ENCODE measurements at regions not wholly inside any gene's neighbourhood (a gene's known extent, or its start where the extent isn't known, plus 50 kb on each side); places are given as distances from the start of the nearest gene placed in this dataset.

GRCh38 chr16:79867425-79867997 lies 267.0 kb upstream of the MAF start:
- DNase-seq (ENCODE audit: low read depth, low spot score) = no peak

GRCh38 chr16:79865918-79866317 lies 265.4 kb upstream of the MAF start:
- DNase-seq (ENCODE audit: low read depth, low spot score) = no peak

- no peak for DNase-seq (ENCODE audit: low read depth, low spot score)
Observed at GRCh38 chr16:79864781-79865391, 264.3 kb upstream of the MAF start.

- no peak for DNase-seq (ENCODE audit: low read depth, low spot score)
Observed at GRCh38 chr16:79864032-79864780, 263.7 kb upstream of the MAF start.

GRCh38 chr16:79863128-79864031 lies 262.8 kb upstream of the MAF start:
- no peak for DNase-seq (ENCODE audit: low read depth, low spot score)

- no peak for DNase-seq (ENCODE audit: low read depth, low spot score)
Observed at GRCh38 chr16:79862601-79863000, 262.1 kb upstream of the MAF start.

GRCh38 chr16:79856581-79856980 lies 256.0 kb upstream of the MAF start:
- DNase-seq (ENCODE audit: low read depth, low spot score) = no peak

GRCh38 chr16:79850348-79850747 lies 249.8 kb upstream of the MAF start:
- DNase-seq (ENCODE audit: low read depth, low spot score) = no peak

- DNase-seq (ENCODE audit: low read depth, low spot score) = no peak
Observed at GRCh38 chr16:79849119-79849518, 248.6 kb upstream of the MAF start.

GRCh38 chr16:79848719-79849118 lies 248.2 kb upstream of the MAF start:
- DNase-seq (ENCODE audit: low read depth, low spot score) = no peak

GRCh38 chr16:79847569-79847968 lies 247.0 kb upstream of the MAF start:
- DNase-seq (ENCODE audit: low read depth, low spot score) = no peak

GRCh38 chr16:79847101-79847500 lies 246.6 kb upstream of the MAF start:
- no peak for DNase-seq (ENCODE audit: low read depth, low spot score)

- DNase-seq (ENCODE audit: low read depth, low spot score) = no peak
Observed at GRCh38 chr16:79845734-79846135, 245.2 kb upstream of the MAF start.

GRCh38 chr16:79845033-79845733 lies 244.6 kb upstream of the MAF start:
- DNase-seq (ENCODE audit: low read depth, low spot score) = no peak

- DNase-seq (ENCODE audit: low read depth, low spot score) = no peak
Observed at GRCh38 chr16:79844603-79845002, 244.1 kb upstream of the MAF start.

- no peak for DNase-seq (ENCODE audit: low read depth, low spot score)
Observed at GRCh38 chr16:79843631-79844043, 243.1 kb upstream of the MAF start.

GRCh38 chr16:79843145-79843544 lies 242.6 kb upstream of the MAF start:
- no peak for DNase-seq (ENCODE audit: low read depth, low spot score)

- no peak for DNase-seq (ENCODE audit: low read depth, low spot score)
Observed at GRCh38 chr16:79842197-79842596, 241.7 kb upstream of the MAF start.

- no peak for DNase-seq (ENCODE audit: low read depth, low spot score)
Observed at GRCh38 chr16:79839466-79840341, 239.2 kb upstream of the MAF start.

GRCh38 chr16:79838496-79839259 lies 238.1 kb upstream of the MAF start:
- no peak for DNase-seq (ENCODE audit: low read depth, low spot score)

Measured in activated naive CD8-positive, alpha-beta T cell treated with anti-CD3 and anti-CD28 coated beads, Interleukin-2, amount 50 U/mL, for 16 hours (primary cell).